Mammary epithelial cell (primary cell): ENCODE measurements at regions not wholly inside any gene's neighbourhood (a gene's known extent, or its start where the extent isn't known, plus 50 kb on each side); places are given as distances from the start of the nearest gene placed in this dataset.

Experiments
- EZH2 ChIP-seq: IDR thresholded peaks from 2 replicates; pipeline ENCODE4 v1.6.1; 2012; ENCODE audit warnings: low read length, inconsistent platforms, borderline replicate concordance
- TF ChIP-seq, protein P1 (sequence below), 2 donors: IDR thresholded peaks in 1 of 2; conservative IDR thresholded peaks in 1 of 2; 2 replicates each; pipeline ENCODE4 v1.5.1; 2011 to 2012; ENCODE audit warnings: inconsistent platforms in 2 of 2, low read length in 2 of 2, mild to moderate bottlenecking in 2 of 2, control low read depth in 1 of 2, low read depth in 1 of 2; ENCODE audit not compliant: insufficient read depth in 1 of 2; ENCODE audit errors: extremely low read depth in 1 of 2

- TF ChIP-seq, protein P1, sequence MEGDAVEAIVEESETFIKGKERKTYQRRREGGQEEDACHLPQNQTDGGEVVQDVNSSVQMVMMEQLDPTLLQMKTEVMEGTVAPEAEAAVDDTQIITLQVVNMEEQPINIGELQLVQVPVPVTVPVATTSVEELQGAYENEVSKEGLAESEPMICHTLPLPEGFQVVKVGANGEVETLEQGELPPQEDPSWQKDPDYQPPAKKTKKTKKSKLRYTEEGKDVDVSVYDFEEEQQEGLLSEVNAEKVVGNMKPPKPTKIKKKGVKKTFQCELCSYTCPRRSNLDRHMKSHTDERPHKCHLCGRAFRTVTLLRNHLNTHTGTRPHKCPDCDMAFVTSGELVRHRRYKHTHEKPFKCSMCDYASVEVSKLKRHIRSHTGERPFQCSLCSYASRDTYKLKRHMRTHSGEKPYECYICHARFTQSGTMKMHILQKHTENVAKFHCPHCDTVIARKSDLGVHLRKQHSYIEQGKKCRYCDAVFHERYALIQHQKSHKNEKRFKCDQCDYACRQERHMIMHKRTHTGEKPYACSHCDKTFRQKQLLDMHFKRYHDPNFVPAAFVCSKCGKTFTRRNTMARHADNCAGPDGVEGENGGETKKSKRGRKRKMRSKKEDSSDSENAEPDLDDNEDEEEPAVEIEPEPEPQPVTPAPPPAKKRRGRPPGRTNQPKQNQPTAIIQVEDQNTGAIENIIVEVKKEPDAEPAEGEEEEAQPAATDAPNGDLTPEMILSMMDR (conservative IDR thresholded peaks at IDR 0.05 in 1 of 2, IDR thresholded peaks at IDR 0.05 in 1 of 2; ENCODE audit: extremely low read depth in 1 of 2, insufficient read depth in 1 of 2, low read depth in 1 of 2, low read length in 2 of 2) = no peak
- TF ChIP-seq EZH2 = no peak
Measured at GRCh38 chr3:105096071-105096470, 270.6 kb upstream of the ALCAM start.
